SK-N-SH treated with all-trans-retinoic acid at 6 μM for 48 hours (cell line): ENCODE measurements at regions not wholly inside any gene's neighbourhood (a gene's known extent, or its start where the extent isn't known, plus 50 kb on each side); places are given as distances from the start of the nearest gene placed in this dataset.

Experiments
- ATAC-seq: fragments of 200-7000 bp; cut with Tn5 transposase; 3 replicates; pipeline ENCODE4 v1.9.1; 2020; ENCODE audit warnings: mild to moderate bottlenecking, moderate library complexity
- ARNTL ChIP-seq: fragments of 450-650 bp; formaldehyde crosslinking; IDR thresholded peaks from 2 replicates; pipeline ENCODE4 v1.5.0; 2020; ENCODE audit warnings: low read depth, mild to moderate bottlenecking, moderate library complexity, borderline replicate concordance
- BACH2 ChIP-seq: fragments of 250-450 bp; sonication (Bioruptor Pico); IDR thresholded peaks from 2 replicates; pipeline ENCODE4 v1.9.0; 2021; ENCODE audit warnings: mild to moderate bottlenecking, borderline replicate concordance
- CSDC2 ChIP-seq: fragments of 250-450 bp; sonication (Bioruptor Pico); IDR thresholded peaks from 2 replicates; pipeline ENCODE4 v1.5.0; 2020; ENCODE audit warnings: mild to moderate bottlenecking, moderate library complexity
- ESRRG ChIP-seq: fragments of 250-450 bp; sonication (Bioruptor Pico); IDR thresholded peaks from 2 replicates; pipeline ENCODE4 v1.6.1; 2021; ENCODE audit warnings: mild to moderate bottlenecking
- GLIS3 ChIP-seq: fragments of 250-450 bp; sonication (Bioruptor Pico); IDR thresholded peaks from 2 replicates; pipeline ENCODE4 v1.5.0; 2020; ENCODE audit warnings: mild to moderate bottlenecking, moderate library complexity
- ISL1 ChIP-seq: fragments of 250-450 bp; sonication (Bioruptor Pico); IDR thresholded peaks from 2 replicates; pipeline ENCODE4 v2.1.2; 2022; ENCODE audit warnings: mild to moderate bottlenecking, moderate library complexity
- OSR1 ChIP-seq: fragments of 250-450 bp; sonication (Bioruptor Pico); IDR thresholded peaks from 2 replicates; pipeline ENCODE4 v1.8.0; 2022; ENCODE audit warnings: moderate library complexity, mild to moderate bottlenecking, inconsistent platforms
- PATZ1 ChIP-seq: fragments of 250-450 bp; sonication (Bioruptor Pico); IDR thresholded peaks from 2 replicates; pipeline ENCODE4 v1.8.0; 2020; ENCODE audit warnings: mild to moderate bottlenecking, moderate library complexity, borderline replicate concordance
- PPARA ChIP-seq: fragments of 250-450 bp; sonication (Bioruptor Pico); IDR thresholded peaks from 2 replicates; pipeline ENCODE4 v1.5.0; 2020; ENCODE audit warnings: mild to moderate bottlenecking, borderline replicate concordance
- RARB ChIP-seq: fragments of 250-450 bp; sonication (Bioruptor Pico); IDR thresholded peaks from 2 replicates; pipeline ENCODE4 v1.8.0; 2021; ENCODE audit warnings: mild to moderate bottlenecking, moderate library complexity
- SNAI2 ChIP-seq: fragments of 250-450 bp; sonication (Bioruptor Pico); IDR thresholded peaks from 2 replicates; pipeline ENCODE4 v1.5.0; 2020; ENCODE audit warnings: mild to moderate bottlenecking, moderate library complexity
- TCF4 ChIP-seq: fragments of 250-450 bp; sonication (Bioruptor Pico); IDR thresholded peaks from 2 replicates; pipeline ENCODE4 v1.8.0; 2021; ENCODE audit warnings: mild to moderate bottlenecking, moderate library complexity, borderline replicate concordance
- TOX ChIP-seq: fragments of 250-450 bp; sonication (Bioruptor Pico); IDR thresholded peaks from 2 replicates; pipeline ENCODE4 v1.8.0; 2021; ENCODE audit warnings: mild to moderate bottlenecking, moderate library complexity, borderline replicate concordance
- TSHZ2 ChIP-seq: fragments of 250-450 bp; sonication (Bioruptor Pico); IDR thresholded peaks from 2 replicates; pipeline ENCODE4 v1.5.0; 2020; ENCODE audit warnings: mild to moderate bottlenecking, moderate library complexity
- ZC3H10 ChIP-seq: fragments of 250-450 bp; sonication (Bioruptor Pico); IDR thresholded peaks from 2 replicates; pipeline ENCODE4 v1.5.1; 2021; ENCODE audit warnings: mild to moderate bottlenecking, moderate library complexity
- ZFP3 ChIP-seq: fragments of 250-450 bp; sonication (Bioruptor Pico); IDR thresholded peaks from 2 replicates; pipeline ENCODE4 v1.5.0; 2020; ENCODE audit warnings: mild to moderate bottlenecking, moderate library complexity
- ZFP30 ChIP-seq: fragments of 450-650 bp; formaldehyde crosslinking; IDR thresholded peaks from 2 replicates; pipeline ENCODE4 v1.5.0; 2022; ENCODE audit warnings: mild to moderate bottlenecking, moderate library complexity
- ZNF565 ChIP-seq: fragments of 450-650 bp; formaldehyde crosslinking; conservative IDR thresholded peaks from 2 replicates; pipeline ENCODE4 v1.5.0; 2020; ENCODE audit warnings: low read depth, mild to moderate bottlenecking, moderate library complexity
- ZNF70 ChIP-seq: fragments of 450-650 bp; formaldehyde crosslinking; IDR thresholded peaks from 2 replicates; pipeline ENCODE4 v1.5.0; 2020; ENCODE audit warnings: mild to moderate bottlenecking, moderate library complexity
- ZNF8 ChIP-seq: fragments of 450-650 bp; formaldehyde crosslinking; IDR thresholded peaks from 2 replicates; pipeline ENCODE4 v1.5.0; 2020; ENCODE audit warnings: mild to moderate bottlenecking, moderate library complexity
- TF ChIP-seq, protein P1 (sequence below): fragments of 250-450 bp; sonication (Bioruptor Pico); IDR thresholded peaks from 2 replicates; pipeline ENCODE4 v1.5.1; 2021; ENCODE audit warnings: mild to moderate bottlenecking, moderate library complexity
- TF ChIP-seq, protein P2 (sequence below): fragments of 250-450 bp; sonication (Bioruptor Pico); IDR thresholded peaks from 2 replicates; pipeline ENCODE4 v1.8.0; 2021; ENCODE audit warnings: low read depth, mild to moderate bottlenecking, moderate library complexity, borderline replicate concordance
- TF ChIP-seq, protein P3 (sequence below): fragments of 250-450 bp; sonication (Bioruptor Pico); IDR thresholded peaks from 2 replicates; pipeline ENCODE4 v1.5.1; 2020; ENCODE audit warnings: low read depth, mild to moderate bottlenecking, moderate library complexity

DNA sequence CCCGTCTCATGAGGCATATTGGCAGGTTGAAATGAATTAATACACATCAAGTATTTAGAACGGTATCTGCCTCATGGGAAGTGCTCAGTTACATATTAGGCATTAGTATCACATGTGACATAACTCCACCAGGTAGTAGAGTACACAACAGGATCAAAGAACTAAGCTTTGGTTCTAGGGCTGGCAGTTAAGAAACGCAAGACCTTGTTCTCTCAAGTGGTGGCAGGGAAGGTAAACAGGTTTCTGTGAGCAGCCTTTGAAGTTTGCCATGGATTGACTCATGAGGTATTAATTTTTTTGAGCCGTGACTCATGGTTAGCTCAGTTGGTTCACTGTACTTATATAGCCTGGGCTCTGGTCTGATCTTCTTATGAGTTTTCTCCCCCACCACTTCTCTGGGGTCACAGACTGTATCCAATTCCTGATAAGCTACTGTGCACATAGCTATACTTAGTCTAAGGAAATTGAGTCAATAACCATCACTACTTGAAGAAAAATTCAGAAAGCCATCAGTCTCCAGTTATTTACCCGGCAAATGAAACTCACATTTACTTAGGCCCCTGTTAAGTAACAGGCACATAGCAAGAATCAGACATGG lies 155.6 kb upstream of the STT3B start (continued):
- no peak for TF ChIP-seq ZFP3 (CRISPR knock-in tag)
- no peak for TF ChIP-seq ZNF70 (CRISPR knock-in tag)
- no peak for TF ChIP-seq TOX (CRISPR knock-in tag)
- TF ChIP-seq, protein P1, sequence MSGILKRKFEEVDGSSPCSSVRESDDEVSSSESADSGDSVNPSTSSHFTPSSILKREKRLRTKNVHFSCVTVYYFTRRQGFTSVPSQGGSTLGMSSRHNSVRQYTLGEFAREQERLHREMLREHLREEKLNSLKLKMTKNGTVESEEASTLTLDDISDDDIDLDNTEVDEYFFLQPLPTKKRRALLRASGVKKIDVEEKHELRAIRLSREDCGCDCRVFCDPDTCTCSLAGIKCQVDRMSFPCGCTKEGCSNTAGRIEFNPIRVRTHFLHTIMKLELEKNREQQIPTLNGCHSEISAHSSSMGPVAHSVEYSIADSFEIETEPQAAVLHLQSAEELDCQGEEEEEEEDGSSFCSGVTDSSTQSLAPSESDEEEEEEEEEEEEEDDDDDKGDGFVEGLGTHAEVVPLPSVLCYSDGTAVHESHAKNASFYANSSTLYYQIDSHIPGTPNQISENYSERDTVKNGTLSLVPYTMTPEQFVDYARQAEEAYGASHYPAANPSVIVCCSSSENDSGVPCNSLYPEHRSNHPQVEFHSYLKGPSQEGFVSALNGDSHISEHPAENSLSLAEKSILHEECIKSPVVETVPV, result no peak
- TF ChIP-seq SNAI2 (CRISPR knock-in tag), result no peak
- TF ChIP-seq, protein P2, sequence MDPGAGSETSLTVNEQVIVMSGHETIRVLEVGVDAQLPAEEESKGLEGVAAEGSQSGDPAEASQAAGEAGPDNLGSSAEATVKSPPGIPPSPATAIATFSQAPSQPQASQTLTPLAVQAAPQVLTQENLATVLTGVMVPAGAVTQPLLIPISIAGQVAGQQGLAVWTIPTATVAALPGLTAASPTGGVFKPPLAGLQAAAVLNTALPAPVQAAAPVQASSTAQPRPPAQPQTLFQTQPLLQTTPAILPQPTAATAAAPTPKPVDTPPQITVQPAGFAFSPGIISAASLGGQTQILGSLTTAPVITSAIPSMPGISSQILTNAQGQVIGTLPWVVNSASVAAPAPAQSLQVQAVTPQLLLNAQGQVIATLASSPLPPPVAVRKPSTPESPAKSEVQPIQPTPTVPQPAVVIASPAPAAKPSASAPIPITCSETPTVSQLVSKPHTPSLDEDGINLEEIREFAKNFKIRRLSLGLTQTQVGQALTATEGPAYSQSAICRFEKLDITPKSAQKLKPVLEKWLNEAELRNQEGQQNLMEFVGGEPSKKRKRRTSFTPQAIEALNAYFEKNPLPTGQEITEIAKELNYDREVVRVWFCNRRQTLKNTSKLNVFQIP (CRISPR knock-in tag), result no peak
- no peak for TF ChIP-seq BACH2 (CRISPR knock-in tag)
- no peak for TF ChIP-seq ZNF565 (CRISPR knock-in tag)

DNA sequence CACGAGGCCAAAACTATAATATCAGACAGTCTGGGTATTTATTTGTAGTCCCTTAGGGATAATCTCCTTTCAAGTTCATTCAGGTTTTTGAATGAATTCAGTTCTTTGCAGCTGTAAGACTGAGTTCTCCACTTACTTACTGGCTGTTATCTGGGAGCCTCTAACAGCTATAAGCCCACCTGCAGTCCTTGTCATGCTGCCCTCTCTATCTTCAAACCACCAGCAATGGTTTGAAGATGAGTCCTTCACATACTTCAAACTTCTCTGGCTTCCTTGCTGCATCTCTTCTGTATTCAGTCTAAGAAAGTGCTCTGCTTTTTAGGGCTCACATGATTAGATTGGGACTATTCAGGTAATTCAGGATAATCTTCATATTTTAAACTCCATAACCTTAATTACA lies 154.5 kb upstream of the STT3B start:
- ATAC-seq, result no peak
- TF ChIP-seq CSDC2 (CRISPR knock-in tag) (no peak), ESRRG (CRISPR knock-in tag) (no peak), ISL1 (no peak), PPARA (CRISPR knock-in tag) (no peak), ZNF565 (CRISPR knock-in tag) (no peak), TOX (CRISPR knock-in tag) (no peak), RARB (CRISPR knock-in tag) (no peak), ZNF8 (no peak), PATZ1 (no peak), ARNTL (CRISPR knock-in tag) (no peak), ZC3H10 (CRISPR knock-in tag) (no peak), BACH2 (CRISPR knock-in tag) (no peak), GLIS3 (no peak), TCF4 (CRISPR knock-in tag) (no peak)
- TF ChIP-seq, protein P3, sequence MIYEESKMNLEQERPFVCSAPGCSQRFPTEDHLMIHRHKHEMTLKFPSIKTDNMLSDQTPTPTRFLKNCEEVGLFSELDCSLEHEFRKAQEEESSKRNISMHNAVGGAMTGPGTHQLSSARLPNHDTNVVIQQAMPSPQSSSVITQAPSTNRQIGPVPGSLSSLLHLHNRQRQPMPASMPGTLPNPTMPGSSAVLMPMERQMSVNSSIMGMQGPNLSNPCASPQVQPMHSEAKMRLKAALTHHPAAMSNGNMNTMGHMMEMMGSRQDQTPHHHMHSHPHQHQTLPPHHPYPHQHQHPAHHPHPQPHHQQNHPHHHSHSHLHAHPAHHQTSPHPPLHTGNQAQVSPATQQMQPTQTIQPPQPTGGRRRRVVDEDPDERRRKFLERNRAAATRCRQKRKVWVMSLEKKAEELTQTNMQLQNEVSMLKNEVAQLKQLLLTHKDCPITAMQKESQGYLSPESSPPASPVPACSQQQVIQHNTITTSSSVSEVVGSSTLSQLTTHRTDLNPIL (CRISPR knock-in tag), result no peak
- TF ChIP-seq, protein P1, result no peak

DNA sequence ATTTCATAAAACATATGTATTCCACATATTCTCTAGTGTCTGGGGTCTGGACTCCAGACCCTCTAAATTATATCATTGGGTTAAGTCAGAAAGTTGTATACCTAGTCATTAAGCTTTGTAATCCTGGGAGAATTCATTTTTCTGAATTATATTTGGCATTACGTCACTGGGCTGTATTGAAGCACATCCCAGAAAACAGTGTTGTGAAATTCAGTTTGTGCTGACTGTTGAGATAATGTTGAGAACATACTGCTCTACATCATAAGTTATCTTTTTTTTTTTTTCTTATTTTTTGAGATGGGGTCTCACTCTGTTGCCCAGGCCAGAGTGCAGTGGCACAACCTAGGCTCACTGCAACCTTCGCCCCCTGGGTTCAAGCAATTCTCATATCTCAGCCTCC lies 153.1 kb upstream of the STT3B start:
- no peak for ATAC-seq
- TF ChIP-seq ZNF565 (CRISPR knock-in tag), result no peak
- no peak for TF ChIP-seq ZFP30
- TF ChIP-seq CSDC2 (CRISPR knock-in tag), result no peak
- TF ChIP-seq ISL1, result no peak
- no peak for TF ChIP-seq ZNF8
- no peak for TF ChIP-seq PPARA (CRISPR knock-in tag)
- TF ChIP-seq ESRRG (CRISPR knock-in tag), result no peak
- TF ChIP-seq GLIS3, result no peak
- no peak for TF ChIP-seq ZFP3 (CRISPR knock-in tag)
- TF ChIP-seq OSR1 (CRISPR knock-in tag), result no peak
- TF ChIP-seq TSHZ2, result no peak
- TF ChIP-seq, protein P1, result no peak
- TF ChIP-seq, protein P2 (CRISPR knock-in tag), result no peak
- TF ChIP-seq TCF4 (CRISPR knock-in tag), result no peak
- TF ChIP-seq TOX (CRISPR knock-in tag), result no peak
- no peak for TF ChIP-seq RARB (CRISPR knock-in tag)
